GM19328 (cell line): ENCODE measurements at regions not wholly inside any gene's neighbourhood (a gene's known extent, or its start where the extent isn't known, plus 50 kb on each side); places are given as distances from the start of the nearest gene placed in this dataset.

ENCODE experiments used
- ATAC-seq: cut with Tn5 transposase; IDR thresholded peaks from one replicate; pipeline ENCODE4 v1.9.1; 2021; ENCODE audit warnings: mild to moderate bottlenecking, moderate library complexity; ENCODE audit not compliant: unreplicated experiment

- ATAC-seq, result no peak
Observed at GRCh38 chr22:47787501-47788227, 1025.2 kb downstream of the TBC1D22A start.

- no peak for ATAC-seq
Observed at GRCh38 chr22:47786650-47787290, 1024.3 kb downstream of the TBC1D22A start.

GRCh38 chr22:47784991-47785390 is 1022.5 kb downstream of the TBC1D22A start:
- no peak for ATAC-seq

- no peak for ATAC-seq
Observed at GRCh38 chr22:47784367-47784983, 1022.0 kb downstream of the TBC1D22A start.

GRCh38 chr22:47783433-47784366 is 1021.2 kb downstream of the TBC1D22A start:
- ATAC-seq, result no peak

GRCh38 chr22:47782328-47783075 is 1020.1 kb downstream of the TBC1D22A start:
- ATAC-seq, result no peak

- ATAC-seq, result no peak
Observed at GRCh38 chr22:47781427-47782111, 1019.1 kb downstream of the TBC1D22A start.

GRCh38 chr22:47781024-47781423 is 1018.6 kb downstream of the TBC1D22A start:
- no peak for ATAC-seq

- no peak for ATAC-seq
Observed at GRCh38 chr22:47780281-47780875, 1017.9 kb downstream of the TBC1D22A start.

- no peak for ATAC-seq
Observed at GRCh38 chr22:47779474-47779873, 1017.0 kb downstream of the TBC1D22A start.

- ATAC-seq, result no peak
Observed at GRCh38 chr22:47778160-47778658, 1015.8 kb downstream of the TBC1D22A start.

- ATAC-seq, result no peak
Observed at GRCh38 chr22:47777426-47777825, 1015.0 kb downstream of the TBC1D22A start.

- no peak for ATAC-seq
Observed at GRCh38 chr22:47776329-47776728, 1013.9 kb downstream of the TBC1D22A start.

GRCh38 chr22:47775686-47776085 is 1013.2 kb downstream of the TBC1D22A start:
- no peak for ATAC-seq

- no peak for ATAC-seq
Observed at GRCh38 chr22:47775191-47775590, 1012.7 kb downstream of the TBC1D22A start.

- ATAC-seq, result no peak
Observed at GRCh38 chr22:47773635-47774034, 1011.2 kb downstream of the TBC1D22A start.

GRCh38 chr22:47772864-47773263 is 1010.4 kb downstream of the TBC1D22A start:
- ATAC-seq, result no peak

- ATAC-seq, result no peak
Observed at GRCh38 chr22:47769652-47770051, 1007.2 kb downstream of the TBC1D22A start.

- no peak for ATAC-seq
Observed at GRCh38 chr22:47768027-47768426, 1005.6 kb downstream of the TBC1D22A start.
